HEK293 (cell line): ENCODE measurements at regions not wholly inside any gene's neighbourhood (a gene's known extent, or its start where the extent isn't known, plus 50 kb on each side); places are given as distances from the start of the nearest gene placed in this dataset.

Experiments used
- CTCF ChIA-PET: fragments of 350-600 bp; formaldehyde crosslinking; extraction: SDS; loops from one replicate; lab custom pipeline; 2021; ENCODE audit warnings: antibody characterized with exemption; lab: Yijun Ruan, JAX
- POLR2A ChIA-PET: fragments of 300-600 bp; formaldehyde crosslinking; extraction: SDS; loops from one replicate; lab custom pipeline; 2020; ENCODE audit warnings: antibody characterized with exemption, inconsistent platforms; lab: Yijun Ruan, JAX
- H3K27ac ChIP-seq: fragments of 200-500 bp; sonication (Bioruptor generic); 2 replicates; pipeline ENCODE4 v1.5.1; 2014; ENCODE audit warnings: low read depth, low read length, control low read depth, inconsistent platforms; ENCODE audit errors: extremely low read depth
- H3K36me3 ChIP-seq, 2 experiments: fragments of 200-500 bp in 1 of 2; sonication (Bioruptor generic) in 1 of 2; 1 replicate in 1 of 2; 2 replicates in 1 of 2; pipeline ENCODE4 v1.5.1; 2014 to 2017; ENCODE audit warnings: inconsistent platforms in 2 of 2, low read length in 2 of 2; ENCODE audit not compliant: control insufficient read depth in 2 of 2, insufficient read depth in 1 of 2
- H3K4me1 ChIP-seq: fragments of 200-500 bp; sonication (Bioruptor generic); 2 replicates; pipeline ENCODE4 v1.5.1; 2014; ENCODE audit warnings: mild to moderate bottlenecking, low read length, inconsistent platforms; ENCODE audit not compliant: control insufficient read depth, insufficient read depth
- H3K4me3 ChIP-seq: 2 replicates; pipeline ENCODE4 v1.5.1; 2011; ENCODE audit warnings: low read depth, mild to moderate bottlenecking, control low read depth, low read length, moderate library complexity
- H3K9me3 ChIP-seq: fragments of 200-500 bp; sonication (Bioruptor generic); 2 replicates; pipeline ENCODE4 v1.5.1; 2014; ENCODE audit warnings: low read depth, low read length, inconsistent platforms; ENCODE audit not compliant: control insufficient read depth, insufficient read depth
- REST ChIP-seq: fragments of 450-650 bp; formaldehyde crosslinking; IDR thresholded peaks from 2 replicates; pipeline ENCODE4 v1.5.1; 2016; ENCODE audit warnings: missing biosample characterization, missing genetic modification characterization
- TCF7L2 ChIP-seq: IDR thresholded peaks from 2 replicates; pipeline ENCODE4 v1.6.1; 2011; ENCODE audit warnings: low read depth, mild to moderate bottlenecking, inconsistent platforms, low read length, moderate library complexity, borderline replicate concordance
- ZBTB49 ChIP-seq: fragments of 450-650 bp; formaldehyde crosslinking; IDR thresholded peaks from 2 replicates; pipeline ENCODE4 v1.5.1; 2016; ENCODE audit warnings: missing biosample characterization, missing genetic modification characterization, low read depth
- ZEB2 ChIP-seq: fragments of 450-650 bp; formaldehyde crosslinking; IDR thresholded peaks from 2 replicates; pipeline ENCODE4 v1.5.1; 2016; ENCODE audit warnings: missing biosample characterization, missing genetic modification characterization
- ZFP3 ChIP-seq: fragments of 450-650 bp; formaldehyde crosslinking; IDR thresholded peaks from 2 replicates; pipeline ENCODE4 v1.5.1; 2016; ENCODE audit warnings: low read depth, missing biosample characterization, missing genetic modification characterization
- ZIC2 ChIP-seq: fragments of 450-650 bp; formaldehyde crosslinking; IDR thresholded peaks from 2 replicates; pipeline ENCODE4 v1.5.1; 2016; ENCODE audit warnings: missing biosample characterization, missing genetic modification characterization
- ZNF10 ChIP-seq: fragments of 450-650 bp; formaldehyde crosslinking; IDR thresholded peaks from 2 replicates; pipeline ENCODE4 v1.5.1; 2017; ENCODE audit warnings: missing biosample characterization, missing genetic modification characterization
- ZNF121 ChIP-seq: fragments of 450-650 bp; formaldehyde crosslinking; IDR thresholded peaks from 2 replicates; pipeline ENCODE4 v1.5.1; 2016; ENCODE audit warnings: missing biosample characterization, missing genetic modification characterization
- ZNF132 ChIP-seq: fragments of 450-650 bp; formaldehyde crosslinking; IDR thresholded peaks from 2 replicates; pipeline ENCODE4 v1.5.1; 2017; ENCODE audit warnings: missing biosample characterization, missing genetic modification characterization, borderline replicate concordance
- ZNF133 ChIP-seq: fragments of 450-650 bp; formaldehyde crosslinking; IDR thresholded peaks from 2 replicates; pipeline ENCODE4 v1.5.1; 2016; ENCODE audit warnings: missing biosample characterization, missing genetic modification characterization
- ZNF544 ChIP-seq: fragments of 450-650 bp; formaldehyde crosslinking; IDR thresholded peaks from 2 replicates; pipeline ENCODE4 v1.5.0; 2017; ENCODE audit warnings: missing biosample characterization, missing genetic modification characterization
- ZNF670 ChIP-seq: fragments of 450-650 bp; formaldehyde crosslinking; IDR thresholded peaks from 2 replicates; pipeline ENCODE4 v1.5.1; 2016; ENCODE audit warnings: missing biosample characterization, missing genetic modification characterization, low read depth
- ZNF747 ChIP-seq: fragments of 450-650 bp; formaldehyde crosslinking; IDR thresholded peaks from 2 replicates; pipeline ENCODE4 v1.5.1; 2016; ENCODE audit warnings: missing biosample characterization, missing genetic modification characterization
- ZXDB ChIP-seq: fragments of 450-650 bp; formaldehyde crosslinking; IDR thresholded peaks from 2 replicates; pipeline ENCODE4 v1.5.1; 2016; ENCODE audit warnings: missing biosample characterization, missing genetic modification characterization

- Histone ChIP-seq H3K4me1 (no peaks in the 10 kb centered on the region), H3K36me3 (no peaks in the 10 kb centered on the region), H3K9me3 (no peaks in the 10 kb centered on the region), H3K27ac (no peak overlapping the region), H3K4me3 (no peak overlapping the region)
- ChIA-PET POLR2A (interaction anchor here (0.6 kb wide), 1 partner anchor 45 kb away, joined by 3 read pairs; no protein-coding TSS in a partner anchor), CTCF (interaction anchor here (1.0 to 1.8 kb wide), 2 partner anchors 50 to 299 kb away, joined by 3 to 7 read pairs; no protein-coding TSS in a partner anchor)
- TF ChIP-seq ZNF544 (tag by site-specific recombination), result no peak
- TF ChIP-seq ZEB2, result no peak
- TF ChIP-seq ZNF747, result no peak
- no peak for TF ChIP-seq ZNF670
Observed at GRCh38 chr1:24987424-24987823, 57.3 kb upstream of the RUNX3 start.

- POLR2A ChIA-PET, result no interaction called here
- no peaks in the 10 kb centered on the region for H3K9me3 ChIP-seq
- no peaks in the 10 kb centered on the region for H3K4me1 ChIP-seq
- no peak overlapping the region for H3K4me3 ChIP-seq
- CTCF ChIA-PET, result interaction anchor here (0.6 to 1.0 kb wide), 3 partner anchors 137 to 298 kb away, joined by 3 to 4 read pairs (median 4); no protein-coding TSS in a partner anchor
- H3K36me3 ChIP-seq, result no peaks in the 10 kb centered on the region
- no peak for TF ChIP-seq ZXDB (tag by site-specific recombination)
- peak; percentile 84 for TF ChIP-seq ZNF10 (tag by site-specific recombination)
- no peak overlapping the region for H3K27ac ChIP-seq
Observed at GRCh38 chr1:24986372-24986965, 56.4 kb upstream of the RUNX3 start.

- H3K9me3 ChIP-seq, result no peaks in the 10 kb centered on the region
- no peak overlapping the region for H3K4me3 ChIP-seq
- CTCF ChIA-PET, result interaction anchor here (0.6 kb wide), 1 partner anchor 219 kb away, joined by 4 read pairs; no protein-coding TSS in a partner anchor
- POLR2A ChIA-PET, result no interaction called here
- no peak overlapping the region for H3K27ac ChIP-seq
- H3K4me1 ChIP-seq, result no peaks in the 10 kb centered on the region
- H3K36me3 ChIP-seq, result no peaks in the 10 kb centered on the region
- TF ChIP-seq ZNF133 (tag by site-specific recombination) (no peak), ZBTB49 (tag by site-specific recombination) (no peak), ZNF121 (tag by site-specific recombination) (no peak), ZNF132 (tag by site-specific recombination) (no peak), ZFP3 (tag by site-specific recombination) (no peak), ZIC2 (tag by site-specific recombination) (no peak), TCF7L2 (no peak), REST (tag by site-specific recombination) (no peak)
Observed at GRCh38 chr1:24985737-24986136, 55.7 kb upstream of the RUNX3 start.
